ENCODE measurements at regions not wholly inside any gene's neighbourhood (a gene's known extent, or its start where the extent isn't known, plus 50 kb on each side); places are given as distances from the start of the nearest gene placed in this dataset.

DNA sequence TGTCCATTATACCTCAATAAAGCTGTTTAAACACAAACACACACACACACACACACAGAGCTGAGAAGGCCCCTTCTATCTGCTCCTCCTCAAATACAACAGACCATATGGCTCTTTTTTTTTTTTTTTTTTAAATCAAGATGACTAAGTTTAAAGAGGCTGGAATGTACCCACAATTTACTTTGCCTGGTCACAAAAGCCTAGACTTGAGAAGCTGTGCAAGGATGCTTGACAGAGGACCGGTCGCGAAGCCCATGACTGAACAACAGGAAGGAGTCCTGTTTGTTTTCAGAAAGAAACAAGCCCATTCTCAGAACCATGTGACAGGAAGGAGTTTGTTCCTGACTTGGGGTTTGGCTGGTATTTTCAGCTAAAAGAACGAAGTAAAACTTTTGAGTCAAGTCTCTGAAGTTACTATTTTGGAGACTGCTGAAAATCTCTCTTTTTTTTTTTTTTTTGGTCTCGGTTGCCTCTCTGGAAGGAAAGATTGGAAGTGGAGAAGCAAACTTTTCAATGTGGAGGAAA lies 650.9 kb upstream of the TENM3 start:
- TF ChIP-seq, protein P1, sequence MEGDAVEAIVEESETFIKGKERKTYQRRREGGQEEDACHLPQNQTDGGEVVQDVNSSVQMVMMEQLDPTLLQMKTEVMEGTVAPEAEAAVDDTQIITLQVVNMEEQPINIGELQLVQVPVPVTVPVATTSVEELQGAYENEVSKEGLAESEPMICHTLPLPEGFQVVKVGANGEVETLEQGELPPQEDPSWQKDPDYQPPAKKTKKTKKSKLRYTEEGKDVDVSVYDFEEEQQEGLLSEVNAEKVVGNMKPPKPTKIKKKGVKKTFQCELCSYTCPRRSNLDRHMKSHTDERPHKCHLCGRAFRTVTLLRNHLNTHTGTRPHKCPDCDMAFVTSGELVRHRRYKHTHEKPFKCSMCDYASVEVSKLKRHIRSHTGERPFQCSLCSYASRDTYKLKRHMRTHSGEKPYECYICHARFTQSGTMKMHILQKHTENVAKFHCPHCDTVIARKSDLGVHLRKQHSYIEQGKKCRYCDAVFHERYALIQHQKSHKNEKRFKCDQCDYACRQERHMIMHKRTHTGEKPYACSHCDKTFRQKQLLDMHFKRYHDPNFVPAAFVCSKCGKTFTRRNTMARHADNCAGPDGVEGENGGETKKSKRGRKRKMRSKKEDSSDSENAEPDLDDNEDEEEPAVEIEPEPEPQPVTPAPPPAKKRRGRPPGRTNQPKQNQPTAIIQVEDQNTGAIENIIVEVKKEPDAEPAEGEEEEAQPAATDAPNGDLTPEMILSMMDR (IDR thresholded peaks at IDR 0.05; ENCODE audit: control insufficient read depth, insufficient read depth, low read depth, low read length, missing control alignments) = no peak
- no peak overlapping the region for H3K4me3 ChIP-seq (ENCODE audit: control insufficient read depth, low read depth, low read length)
- no peak for DNase-seq (ENCODE audit: low read depth)

DNA sequence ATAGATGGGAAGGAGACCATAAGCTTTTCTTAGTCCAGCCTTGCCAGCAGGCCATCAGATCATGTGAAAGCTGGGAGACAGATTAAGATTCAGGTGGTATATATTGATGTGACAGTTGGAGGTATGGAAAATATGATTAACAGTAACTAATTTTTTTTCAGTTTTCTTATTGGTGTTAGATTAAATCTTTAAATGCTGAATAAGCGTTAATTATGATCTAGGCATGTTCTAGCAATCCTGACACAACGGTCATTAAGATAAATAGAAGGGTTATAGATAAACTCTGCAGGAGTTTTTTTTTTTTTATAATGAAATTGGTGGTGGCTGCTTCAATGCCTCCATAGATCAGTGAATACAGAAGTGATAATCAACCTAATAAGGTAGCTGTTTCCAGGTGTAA lies 649.5 kb upstream of the TENM3 start:
- TF ChIP-seq, protein P1 (IDR thresholded peaks at IDR 0.05; ENCODE audit: control insufficient read depth, insufficient read depth, low read depth, low read length, missing control alignments) = no peak
- no peak for DNase-seq (ENCODE audit: low read depth)
- H3K4me3 ChIP-seq (ENCODE audit: control insufficient read depth, low read depth, low read length) = no peak overlapping the region

DNA sequence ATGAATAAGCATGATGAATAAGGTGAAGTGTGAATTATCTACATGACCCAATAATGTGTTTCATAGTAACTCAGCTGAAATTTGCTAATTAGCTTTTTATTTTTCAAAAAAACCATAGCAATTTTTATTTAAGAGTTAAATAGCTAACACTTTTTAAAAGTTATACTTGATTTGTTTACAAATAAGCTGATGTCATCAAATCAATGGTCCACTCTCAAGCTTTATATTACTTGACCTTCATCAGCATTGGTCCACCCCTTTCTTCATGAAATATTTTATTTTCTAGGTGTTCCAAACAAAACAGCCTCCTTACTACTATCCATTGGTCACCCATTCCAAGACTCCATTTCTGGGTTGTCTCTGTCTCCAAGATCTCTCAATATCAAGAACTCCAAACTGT lies 649.0 kb upstream of the TENM3 start:
- DNase-seq (ENCODE audit: low read depth) = no peak
- TF ChIP-seq, protein P1 (IDR thresholded peaks at IDR 0.05; ENCODE audit: control insufficient read depth, insufficient read depth, low read depth, low read length, missing control alignments) = no peak
- no peak overlapping the region for H3K4me3 ChIP-seq (ENCODE audit: control insufficient read depth, low read depth, low read length)

DNA sequence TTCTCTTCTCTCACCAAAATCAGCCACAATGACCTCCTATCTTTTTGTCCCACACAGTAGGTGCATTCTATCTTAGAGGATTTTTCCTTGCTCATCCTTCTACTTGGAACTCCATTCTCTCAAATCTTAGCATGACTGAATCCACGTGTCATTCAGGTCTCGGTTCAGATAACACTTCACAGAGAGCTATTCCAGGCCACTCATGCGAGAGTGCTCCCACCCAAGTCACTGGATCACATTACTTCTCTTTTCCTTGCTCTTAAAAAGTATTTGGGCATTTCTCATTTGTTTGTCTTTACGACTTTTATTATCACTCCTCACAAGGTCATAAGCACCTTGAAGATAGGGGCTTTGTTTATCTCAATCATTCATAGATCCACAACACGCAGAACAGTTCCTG lies 647.5 kb upstream of the TENM3 start:
- TF ChIP-seq, protein P1 (IDR thresholded peaks at IDR 0.05; ENCODE audit: control insufficient read depth, insufficient read depth, low read depth, low read length, missing control alignments) = no peak
- DNase-seq (ENCODE audit: low read depth) = no peak
- no peak overlapping the region for H3K4me3 ChIP-seq (ENCODE audit: control insufficient read depth, low read depth, low read length)

DNA sequence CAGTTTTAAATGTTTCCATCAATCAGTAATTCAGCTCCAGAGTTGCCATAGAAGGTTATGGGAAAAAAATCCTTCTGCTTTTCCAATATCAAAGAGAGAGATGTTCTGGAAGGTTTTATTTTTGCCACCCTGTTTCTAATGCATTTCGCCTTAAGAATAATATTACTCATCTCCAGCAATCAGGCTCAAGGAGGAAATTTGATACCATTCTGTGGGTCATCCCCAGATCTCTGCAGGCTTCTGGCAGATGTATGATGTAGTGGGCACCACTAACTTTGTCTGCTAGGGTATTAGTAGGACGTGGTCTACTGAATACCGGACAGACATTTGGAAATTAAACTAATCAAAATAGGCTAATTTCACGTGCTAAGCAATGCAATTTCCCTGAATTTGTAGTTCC lies 645.4 kb upstream of the TENM3 start:
- TF ChIP-seq, protein P1 (IDR thresholded peaks at IDR 0.05; ENCODE audit: control insufficient read depth, insufficient read depth, low read depth, low read length, missing control alignments) = no peak
- no peak overlapping the region for H3K4me3 ChIP-seq (ENCODE audit: control insufficient read depth, low read depth, low read length)
- DNase-seq (ENCODE audit: low read depth) = no peak

DNA sequence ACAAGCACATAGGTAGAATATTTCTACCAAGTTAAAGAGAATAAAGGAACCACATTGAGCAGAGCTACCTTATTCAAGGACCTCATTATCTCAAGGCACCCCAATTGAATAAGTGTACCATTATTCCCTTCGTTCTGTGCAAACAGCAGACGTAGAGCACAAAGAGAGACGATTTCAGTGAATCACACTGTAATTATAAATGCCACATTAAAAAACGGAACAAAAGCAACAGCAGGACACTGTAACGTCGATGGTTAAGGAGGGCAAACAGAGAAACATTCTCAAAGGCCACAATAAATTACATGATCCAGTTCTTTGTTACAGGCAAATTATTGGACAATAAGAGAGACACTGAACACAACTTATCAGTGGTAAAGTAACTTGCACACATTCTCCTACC lies 644.1 kb upstream of the TENM3 start:
- H3K4me3 ChIP-seq (ENCODE audit: control insufficient read depth, low read depth, low read length) = no peak overlapping the region
- TF ChIP-seq, protein P1 (IDR thresholded peaks at IDR 0.05; ENCODE audit: control insufficient read depth, insufficient read depth, low read depth, low read length, missing control alignments) = no peak
- DNase-seq (ENCODE audit: low read depth) = no peak

DNA sequence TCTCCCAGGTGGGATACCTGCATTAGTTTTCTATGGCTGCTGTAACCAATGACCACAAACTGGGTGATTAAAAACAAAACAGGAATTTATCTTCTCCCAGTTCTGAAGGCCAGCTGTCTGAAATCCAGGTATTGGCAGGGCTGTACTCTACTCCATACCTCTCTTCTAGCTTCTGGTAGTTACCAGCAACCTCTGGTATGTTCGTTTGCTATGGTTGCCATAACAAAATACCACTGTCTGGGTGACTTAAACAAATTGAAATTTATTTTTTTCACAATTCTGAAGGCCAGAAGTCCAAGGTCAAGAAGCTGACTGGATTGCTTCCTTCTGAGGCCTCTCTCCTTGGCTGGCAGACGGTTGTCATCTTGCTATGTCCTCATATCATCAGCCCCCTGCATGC lies 642.1 kb upstream of the TENM3 start:
- DNase-seq (ENCODE audit: low read depth) = no peak
- no peak overlapping the region for H3K4me3 ChIP-seq (ENCODE audit: control insufficient read depth, low read depth, low read length)
- TF ChIP-seq, protein P1 (IDR thresholded peaks at IDR 0.05; ENCODE audit: control insufficient read depth, insufficient read depth, low read depth, low read length, missing control alignments) = no peak

Data from AG09309 (cell line).